GM23338 (cell line): ENCODE measurements at regions not wholly inside any gene's neighbourhood (a gene's known extent, or its start where the extent isn't known, plus 50 kb on each side); places are given as distances from the start of the nearest gene placed in this dataset.
A peak's percentile ranks its signal among the peaks of the same experiment; 100 is the strongest.

Experiments
- ATAC-seq: fragments of 200-7000 bp; cut with Tn5 transposase; 3 replicates; pipeline ENCODE4 v1.9.1; 2020
- DNase-seq: peaks from one replicate; pipeline ENCODE4 v3.0.0-alpha.2; 2015; ENCODE audit warnings: low spot score
- H2AFZ ChIP-seq: fragments of 200-600 bp; sonication (generic); 2 replicates; pipeline ENCODE4 v1.8.0; 2016; ENCODE audit warnings: antibody characterized with exemption, mild to moderate bottlenecking, moderate library complexity
- H3F3A ChIP-seq: fragments of 200-600 bp; sonication (generic); replicated peaks from 2 replicates; pipeline ENCODE4 v1.8.0; 2017; ENCODE audit warnings: antibody characterized with exemption, mixed run types, low read depth
- H3K27ac ChIP-seq: fragments of 200-600 bp; sonication (generic); 2 replicates; pipeline ENCODE4 v1.6.1; 2016; ENCODE audit warnings: low read depth
- H3K27me3 ChIP-seq: fragments of 200-600 bp; sonication (generic); 2 replicates; pipeline ENCODE4 v1.8.0; 2016; ENCODE audit warnings: mild to moderate bottlenecking, mixed run types, moderate library complexity; ENCODE audit not compliant: insufficient read depth
- H3K36me3 ChIP-seq: fragments of 200-600 bp; sonication (generic); 2 replicates; pipeline ENCODE4 v1.8.0; 2016; ENCODE audit warnings: mild to moderate bottlenecking; ENCODE audit not compliant: insufficient read depth
- H3K4me1 ChIP-seq: fragments of 200-600 bp; sonication (generic); 2 replicates; pipeline ENCODE4 v1.8.0; 2016; ENCODE audit warnings: mild to moderate bottlenecking, moderate library complexity; ENCODE audit not compliant: insufficient read depth
- H3K4me2 ChIP-seq: fragments of 200-600 bp; sonication (generic); 2 replicates; pipeline ENCODE4 v1.7.1; 2017; ENCODE audit warnings: mixed run types
- H3K4me3 ChIP-seq: fragments of 200-600 bp; sonication (generic); 2 replicates; pipeline ENCODE4 v1.6.1; 2016; ENCODE audit warnings: mixed run types
- H3K79me2 ChIP-seq: fragments of 200-600 bp; sonication (generic); replicated peaks from 2 replicates; pipeline ENCODE4 v1.8.0; 2017; ENCODE audit warnings: mild to moderate bottlenecking; ENCODE audit not compliant: insufficient read depth
- H3K9me2 ChIP-seq: fragments of 200-600 bp; sonication (generic); 2 replicates; pipeline ENCODE4 v1.8.0; 2017; ENCODE audit not compliant: insufficient read depth
- H4K20me1 ChIP-seq: fragments of 200-600 bp; sonication (generic); replicated peaks from 2 replicates; pipeline ENCODE4 v1.8.0; 2017; ENCODE audit warnings: mild to moderate bottlenecking; ENCODE audit not compliant: insufficient read depth
- H3K27ac Mint-ChIP-seq: 2 replicates; pipeline ENCODE4 v1.8.0; 2020; ENCODE audit warnings: inconsistent platforms, mild to moderate bottlenecking, moderate library complexity, mixed read lengths
- H3K27me3 Mint-ChIP-seq: 3 replicates; pipeline ENCODE4 v1.8.0; 2022; ENCODE audit warnings: low read depth, mild to moderate bottlenecking, moderate library complexity, mixed read lengths, inconsistent platforms; ENCODE audit not compliant: insufficient read depth, poor library complexity
- H3K36me3 Mint-ChIP-seq: 3 replicates; pipeline ENCODE4 v1.8.0; 2021; ENCODE audit warnings: low read depth, mild to moderate bottlenecking, inconsistent platforms, moderate library complexity, mixed read lengths
- H3K4me1 Mint-ChIP-seq: 3 replicates; pipeline ENCODE4 v1.8.0; 2020; ENCODE audit warnings: mild to moderate bottlenecking, inconsistent platforms, mixed read lengths
- H3K4me3 Mint-ChIP-seq: 3 replicates; pipeline ENCODE4 v1.8.0; 2021; ENCODE audit warnings: moderate library complexity, mild to moderate bottlenecking, inconsistent platforms, mixed read lengths
- H3K9me3 Mint-ChIP-seq: 3 replicates; pipeline ENCODE4 v1.8.0; 2020; ENCODE audit warnings: moderate library complexity, mild to moderate bottlenecking, inconsistent platforms, mixed read lengths
- CREB1 ChIP-seq: fragments of 250-450 bp; sonication (Bioruptor Pico); IDR thresholded peaks from 2 replicates; pipeline ENCODE4 v1.5.0; 2020; ENCODE audit warnings: low read depth, mild to moderate bottlenecking, moderate library complexity
- CTCF ChIP-seq, 2 experiments: fragments of 200-600 bp in 1 of 2; sonication (generic) in 1 of 2; conservative IDR thresholded peaks; 2 replicates each; pipeline versions ENCODE4 v1.5.1 to v1.6.1; 2016 to 2017; ENCODE audit warnings: antibody characterized with exemption in 2 of 2, low read depth in 2 of 2, mild to moderate bottlenecking in 2 of 2, moderate library complexity in 1 of 2
- ETS1 ChIP-seq: IDR thresholded peaks from 2 replicates; pipeline ENCODE4 v1.6.1; 2016; ENCODE audit warnings: antibody characterized with exemption
- EZH2 ChIP-seq: fragments of 200-600 bp; sonication (generic); IDR thresholded peaks from one replicate; pipeline ENCODE4 v1.8.0; 2017; ENCODE audit warnings: antibody characterized with exemption, mild to moderate bottlenecking, low read depth; ENCODE audit not compliant: unreplicated experiment
- EZH2phosphoT487 ChIP-seq: fragments of 200-600 bp; sonication (generic); IDR thresholded peaks from one replicate; pipeline ENCODE4 v1.8.1; 2018; ENCODE audit warnings: antibody characterized with exemption; ENCODE audit not compliant: unreplicated experiment
- JUNB ChIP-seq: IDR thresholded peaks from one replicate; pipeline ENCODE4 v1.6.1; 2016; ENCODE audit warnings: antibody characterized with exemption; ENCODE audit not compliant: unreplicated experiment
- NANOG ChIP-seq: IDR thresholded peaks from 2 replicates; pipeline ENCODE4 v1.6.1; 2016; ENCODE audit warnings: antibody characterized with exemption, borderline replicate concordance
- POLR2AphosphoS5 ChIP-seq: IDR thresholded peaks from 2 replicates; pipeline ENCODE4 v1.6.1; 2016; ENCODE audit warnings: antibody characterized with exemption, low read depth
- REST ChIP-seq: IDR thresholded peaks from one replicate; pipeline ENCODE4 v1.6.1; 2018; ENCODE audit warnings: antibody characterized with exemption; ENCODE audit not compliant: unreplicated experiment
- STAT1 ChIP-seq: IDR thresholded peaks from one replicate; pipeline ENCODE4 v1.6.1; 2016; ENCODE audit warnings: antibody characterized with exemption; ENCODE audit not compliant: unreplicated experiment
- ZNF114 ChIP-seq: fragments of 250-450 bp; sonication (Bioruptor Pico); IDR thresholded peaks from 2 replicates; pipeline ENCODE4 v1.5.0; 2020; ENCODE audit warnings: mild to moderate bottlenecking, moderate library complexity
- ZNF331 ChIP-seq: fragments of 250-450 bp; sonication (Bioruptor Pico); IDR thresholded peaks from 2 replicates; pipeline ENCODE4 v1.5.0; 2020; ENCODE audit warnings: low read depth, mild to moderate bottlenecking, moderate library complexity

DNA sequence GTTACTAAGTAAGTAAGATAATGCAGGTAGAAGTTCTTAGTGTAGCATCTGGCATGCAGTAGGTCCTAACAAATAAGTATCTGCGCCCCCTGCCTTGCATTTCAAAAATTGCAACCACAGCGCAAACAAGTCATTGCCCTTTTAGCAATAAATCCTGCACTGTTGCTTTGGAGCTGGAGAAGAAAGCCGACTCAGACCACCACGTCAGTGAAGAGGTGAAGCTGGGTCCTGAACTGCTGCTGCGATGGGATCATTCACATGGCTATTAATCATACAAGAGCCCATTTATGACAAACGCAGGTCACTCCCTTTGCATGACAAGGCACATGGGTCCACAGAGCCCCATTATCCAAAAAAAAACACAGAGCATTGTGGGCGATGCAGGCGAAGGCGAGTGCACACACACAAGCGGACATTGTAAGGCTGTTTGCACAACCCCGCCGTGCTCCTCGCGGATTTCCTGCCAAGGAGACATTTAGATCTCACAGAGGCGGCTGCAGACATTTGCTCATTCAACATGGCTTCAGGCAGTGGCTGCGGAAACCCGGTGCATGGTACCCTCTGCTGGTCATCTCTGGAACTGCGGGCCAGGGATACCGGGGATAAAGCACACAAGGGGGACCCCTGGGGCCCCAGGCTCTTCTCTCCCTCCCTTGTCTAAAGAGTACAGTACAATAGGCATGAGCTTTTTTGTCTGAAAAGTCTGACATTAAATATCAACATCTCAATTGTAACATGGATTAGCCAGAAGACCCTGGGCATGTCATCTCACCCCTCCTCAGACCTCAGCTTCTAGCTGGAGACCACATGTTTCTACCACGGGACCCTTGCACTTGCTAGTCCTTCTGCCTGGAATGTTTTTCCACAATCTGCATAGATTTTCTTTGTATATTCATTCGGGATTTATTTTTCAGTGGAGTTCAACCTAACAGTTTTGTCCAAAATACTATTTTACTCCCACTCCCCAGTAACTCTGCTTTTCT lies 56.7 kb downstream of the CYRIA start:
- peak; percentile 86 for DNase-seq
- peak overlapping the region; percentile 84 for H3K4me3 Mint-ChIP-seq
- Histone ChIP-seq H3K4me3 (peak overlapping the region; percentile 53), H2AFZ (peak overlapping the region; percentile 96), H3K4me1 (0 out of 2 replicates have a peak, but pooled peaks cover 3% of the 10 kb centered on the region), H3K4me2 (peak overlapping the region; percentile 81), H3K27ac (peak overlapping the region; percentile 36; the same call in 1 of the 2 replicates), H3K36me3 (no peaks in the 10 kb centered on the region), H3K79me2 (no peaks in the 10 kb centered on the region), H3K27me3 (no peaks in the 10 kb centered on the region), H4K20me1 (no peaks in the 10 kb centered on the region), H3K9me2 (peaks cover 8% of the 10 kb centered on the region), H3F3A (no peaks in the 10 kb centered on the region)
- peaks cover 6% of the 10 kb centered on the region for H3K4me1 Mint-ChIP-seq
- no peaks in the 10 kb centered on the region for H3K36me3 Mint-ChIP-seq
- ATAC-seq, result peak; percentile 94
- TF ChIP-seq STAT1 (no peak), CTCF (conservative IDR thresholded peaks at IDR 0.05; ENCODE audit: low read depth in 2 of 2) (peak; percentile 79 to 94)
- peaks cover 1% of the 10 kb centered on the region for H3K27me3 Mint-ChIP-seq
- no peaks in the 10 kb centered on the region for H3K9me3 Mint-ChIP-seq
- peak overlapping the region; percentile 98 for H3K27ac Mint-ChIP-seq

GRCh38 chr2:16607301-16607700 lies 58.3 kb downstream of the CYRIA start:
- no peak overlapping the region for H3K27ac ChIP-seq
- no peak overlapping the region for H3K4me3 ChIP-seq
- H3K4me2 ChIP-seq, result no peak overlapping the region
- H3K36me3 Mint-ChIP-seq, result no peaks in the 10 kb centered on the region
- DNase-seq, result no peak
- H4K20me1 ChIP-seq, result no peaks in the 10 kb centered on the region
- no peaks in the 10 kb centered on the region for H3K36me3 ChIP-seq
- H3K79me2 ChIP-seq, result no peaks in the 10 kb centered on the region
- no peaks in the 10 kb centered on the region for H3K27me3 ChIP-seq
- H3K27ac Mint-ChIP-seq, result no peak overlapping the region
- H3K4me1 ChIP-seq, result 0 out of 2 replicates have a peak, but pooled peaks cover 3% of the 10 kb centered on the region
- no peaks in the 10 kb centered on the region for H3F3A ChIP-seq
- no peak overlapping the region for H2AFZ ChIP-seq
- no peak for ATAC-seq
- H3K4me3 Mint-ChIP-seq, result no peak overlapping the region
- peaks cover 8% of the 10 kb centered on the region for H3K9me2 ChIP-seq
- peaks cover 6% of the 10 kb centered on the region for H3K4me1 Mint-ChIP-seq
- H3K27me3 Mint-ChIP-seq, result peaks cover 1% of the 10 kb centered on the region
- H3K9me3 Mint-ChIP-seq, result no peaks in the 10 kb centered on the region
- no peak for TF ChIP-seq NANOG
- TF ChIP-seq REST, result no peak
- no peak for TF ChIP-seq CREB1 (CRISPR knock-in tag)
- TF ChIP-seq CTCF (conservative IDR thresholded peaks at IDR 0.05; ENCODE audit: low read depth in 2 of 2), result no peak
- no peak for TF ChIP-seq STAT1
- no peak for TF ChIP-seq ZNF114 (CRISPR knock-in tag)
- TF ChIP-seq POLR2AphosphoS5, result no peak
- TF ChIP-seq EZH2phosphoT487, result no peak
- no peak for TF ChIP-seq ZNF331 (CRISPR knock-in tag)
- no peak for TF ChIP-seq EZH2
- no peak for TF ChIP-seq JUNB
- TF ChIP-seq ETS1, result no peak
